Activated CD4-positive, alpha-beta T cell treated with anti-CD3 and anti-CD28 coated beads for 36 hours (primary cell): ENCODE measurements at regions not wholly inside any gene's neighbourhood (a gene's known extent, or its start where the extent isn't known, plus 50 kb on each side); places are given as distances from the start of the nearest gene placed in this dataset.

Experiments
- ATAC-seq: fragments of 200-7000 bp; cut with Tn5 transposase; one replicate; pipeline ENCODE4 v1.10.0; 2021; ENCODE audit warnings: mild to moderate bottlenecking, moderate library complexity
- CTCF ChIA-PET: fragments of 350-600 bp; sonication (Branson Sonifier 250); formaldehyde crosslinking; loops from one replicate; lab custom pipeline; 2021; ENCODE audit warnings: antibody characterized with exemption; lab: Charles Lee
- POLR2A ChIA-PET: fragments of 350-600 bp; sonication (Branson Sonifier 250); formaldehyde crosslinking; loops from one replicate; lab custom pipeline; 2021; ENCODE audit warnings: antibody characterized with exemption, inconsistent platforms; lab: Charles Lee
- DNase-seq: peaks from one replicate; pipeline ENCODE4 v3.0.0-alpha.2; 2020
- H3K27ac Mint-ChIP-seq: one replicate; pipeline ENCODE4 v1.8.0; 2021; ENCODE audit warnings: mixed read lengths
- H3K27me3 Mint-ChIP-seq: one replicate; pipeline ENCODE4 v1.8.0; 2021; ENCODE audit warnings: mixed read lengths
- H3K36me3 Mint-ChIP-seq: one replicate; pipeline ENCODE4 v1.8.0; 2021; ENCODE audit warnings: low read depth, mixed read lengths
- H3K4me1 Mint-ChIP-seq: one replicate; pipeline ENCODE4 v1.8.0; 2021; ENCODE audit warnings: mixed read lengths
- H3K4me3 Mint-ChIP-seq: one replicate; pipeline ENCODE4 v1.8.0; 2021; ENCODE audit warnings: mild to moderate bottlenecking, moderate library complexity, mixed read lengths
- H3K9me3 Mint-ChIP-seq: one replicate; pipeline ENCODE4 v1.8.0; 2021; ENCODE audit warnings: low read depth, mixed read lengths
- intact Hi-C, 2 experiments: fragments of 100-400 bp; cut with DNase I in 1 of 2; cut with micrococcal nuclease in 1 of 2; formaldehyde crosslinking; loops; one replicate each; pipeline versions ENCODE4 v1.14.2 to v1.15.1; 2022 to 2024; cut with DNase I, micrococcal nuclease

DNA sequence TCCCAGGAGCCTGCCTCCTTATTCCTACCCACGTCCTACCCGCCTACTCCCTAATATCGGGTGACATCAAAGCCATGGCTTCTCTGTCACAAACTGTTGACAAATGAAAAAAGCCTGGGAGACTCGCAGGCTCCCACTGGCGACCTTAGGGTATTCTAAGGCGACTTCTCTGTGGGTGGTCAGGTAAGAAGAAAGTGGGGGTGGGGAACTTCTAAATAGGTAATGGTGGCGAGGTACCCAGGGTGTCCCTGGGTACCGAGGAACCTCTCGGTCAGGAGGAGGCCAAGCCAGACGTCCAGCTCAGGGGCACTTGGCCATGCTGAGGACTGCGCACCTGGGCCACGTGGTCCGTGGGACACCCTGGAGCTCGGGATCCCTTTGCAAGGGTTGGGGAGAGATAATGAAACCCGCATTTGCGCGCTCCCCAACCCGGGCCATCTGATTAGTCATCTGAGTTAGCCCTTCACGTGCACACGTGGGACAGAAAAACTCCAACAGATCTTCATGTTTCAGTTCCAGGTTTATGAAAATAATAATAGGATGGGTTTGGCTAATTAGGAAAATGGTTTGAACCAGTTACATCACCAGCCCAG, 78.2 kb downstream of the NR2F2 start:
- POLR2A ChIA-PET: no interaction called here
- no peak for ATAC-seq

GRCh38 chr15:96409215-96410138, 79.0 kb downstream of the NR2F2 start:
- ChIA-PET POLR2A (no interaction called here), CTCF (interaction anchor here (0.7 kb wide), 1 partner anchor 10 kb away, joined by 3 read pairs; no protein-coding TSS in a partner anchor)
- H3K36me3 Mint-ChIP-seq: no peaks in the 10 kb centered on the region
- H3K27ac Mint-ChIP-seq: no peak overlapping the region
- DNase-seq: peak; percentile 8
- no peaks in the 10 kb centered on the region for H3K9me3 Mint-ChIP-seq
- H3K4me1 Mint-ChIP-seq: peaks cover 3% of the 10 kb centered on the region
- peaks cover 65% of the 10 kb centered on the region for H3K27me3 Mint-ChIP-seq
- no peak for ATAC-seq
- H3K4me3 Mint-ChIP-seq: no peak overlapping the region
- intact Hi-C loops: loop anchor here (2.0 to 5.0 kb wide), 3 partner anchors 47 to 71 kb away; no protein-coding TSS in a partner anchor

More for the DNA sequence above, 78.2 kb downstream of the NR2F2 start:
- Mint-ChIP-seq H3K36me3 (no peaks in the 10 kb centered on the region), H3K9me3 (no peaks in the 10 kb centered on the region), H3K4me3 (no peak overlapping the region), H3K27me3 (peaks cover 62% of the 10 kb centered on the region), H3K27ac (no peak overlapping the region), H3K4me1 (peaks cover 3% of the 10 kb centered on the region)
- DNase-seq: no peak
- CTCF ChIA-PET: no interaction called here
- intact Hi-C loops: no loop called here

DNA sequence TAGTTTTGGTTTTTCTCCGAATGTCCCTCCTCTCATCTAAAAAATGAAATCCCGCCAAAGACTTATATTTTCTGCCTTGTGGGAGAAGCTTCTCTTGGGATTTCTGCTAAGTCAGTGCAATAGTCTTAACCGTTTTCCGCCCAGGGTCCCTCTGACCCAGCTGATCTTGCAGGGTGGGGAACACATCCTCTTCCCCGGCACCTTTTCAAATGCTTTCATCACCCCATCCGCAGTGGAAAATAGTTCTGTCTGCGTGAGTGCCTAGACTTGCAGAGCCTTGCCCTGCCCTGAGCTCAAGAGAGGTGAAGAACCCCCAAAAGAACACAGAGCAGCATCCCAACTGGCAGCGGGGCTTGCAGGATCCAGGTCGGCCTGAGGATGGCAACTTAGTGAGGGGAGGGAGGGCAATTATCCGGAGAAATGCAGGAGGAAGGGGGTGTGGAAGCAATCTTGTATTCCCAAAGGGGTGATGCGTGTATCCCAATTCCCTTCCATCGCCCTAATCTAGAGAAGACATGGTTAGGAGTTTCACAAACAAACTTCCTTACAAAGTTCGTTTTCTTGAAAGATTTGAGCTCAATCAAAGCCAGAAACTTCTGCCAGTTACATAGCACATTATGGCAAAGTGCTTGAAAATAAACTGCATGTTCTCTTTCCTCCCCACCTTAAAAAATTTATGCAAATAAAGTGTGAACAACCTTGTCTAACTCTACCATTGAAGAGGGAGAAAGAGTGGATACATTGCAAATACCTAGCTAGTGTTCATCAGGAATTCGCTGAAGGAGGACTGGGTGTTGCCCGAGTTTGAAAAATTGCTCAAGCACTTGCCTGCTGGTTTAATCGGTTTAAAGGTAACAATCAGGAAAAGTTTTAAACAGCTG, 79.9 kb downstream of the NR2F2 start:
- Mint-ChIP-seq H3K36me3 (no peaks in the 10 kb centered on the region), H3K27ac (no peak overlapping the region), H3K27me3 (peaks cover 72% of the 10 kb centered on the region), H3K9me3 (no peaks in the 10 kb centered on the region), H3K4me1 (peaks cover 3% of the 10 kb centered on the region), H3K4me3 (no peak overlapping the region)
- ATAC-seq (no peak), DNase-seq (no peak)
- intact Hi-C loops: loop anchor here (2.0 to 5.0 kb wide), 3 partner anchors 48 to 72 kb away; no protein-coding TSS in a partner anchor
- ChIA-PET CTCF (interaction anchor here (0.6 kb wide), 1 partner anchor 822 kb away, joined by 3 read pairs; no protein-coding TSS in a partner anchor), POLR2A (no interaction called here)

GRCh38 chr15:96411056-96412031, 80.8 kb downstream of the NR2F2 start:
- intact Hi-C loops: loop anchor here (2.0 to 5.0 kb wide), 3 partner anchors 49 to 73 kb away; no protein-coding TSS in a partner anchor
- Mint-ChIP-seq H3K27me3 (peaks cover 70% of the 10 kb centered on the region), H3K27ac (no peak overlapping the region), H3K4me3 (no peak overlapping the region), H3K9me3 (no peaks in the 10 kb centered on the region), H3K4me1 (peaks cover 3% of the 10 kb centered on the region), H3K36me3 (no peaks in the 10 kb centered on the region)
- no peak for DNase-seq
- POLR2A ChIA-PET: no interaction called here
- CTCF ChIA-PET: interaction anchor here (0.6 to 1.3 kb wide), 2 partner anchors 11 to 72 kb away, joined by 3 read pairs; no protein-coding TSS in a partner anchor
- no peak for ATAC-seq

GRCh38 chr15:96412045-96412905, 81.8 kb downstream of the NR2F2 start:
- Mint-ChIP-seq H3K4me1 (peaks cover 3% of the 10 kb centered on the region), H3K36me3 (no peaks in the 10 kb centered on the region), H3K27ac (no peak overlapping the region), H3K27me3 (peaks cover 71% of the 10 kb centered on the region), H3K9me3 (no peaks in the 10 kb centered on the region), H3K4me3 (no peak overlapping the region)
- intact Hi-C loops: loop anchor here in 1 of 2 experiments (5.0 kb wide), 1 partner anchor 55 kb away; no protein-coding TSS in a partner anchor
- no peak for ATAC-seq
- DNase-seq: no peak
- ChIA-PET POLR2A (no interaction called here), CTCF (interaction anchor here (0.5 to 1.3 kb wide), 3 partner anchors 10 to 73 kb away, joined by 3 read pairs; no protein-coding TSS in a partner anchor)

- no peak overlapping the region for H3K27ac Mint-ChIP-seq
- DNase-seq: no peak
- no peak for ATAC-seq
- CTCF ChIA-PET: interaction anchor here (0.5 to 1.3 kb wide), 2 partner anchors 10 to 63 kb away, joined by 3 read pairs; no protein-coding TSS in a partner anchor
- intact Hi-C loops: loop anchor here in 1 of 2 experiments (5.0 kb wide), 1 partner anchor 56 kb away; no protein-coding TSS in a partner anchor
- no peaks in the 10 kb centered on the region for H3K9me3 Mint-ChIP-seq
- no peaks in the 10 kb centered on the region for H3K36me3 Mint-ChIP-seq
- H3K4me3 Mint-ChIP-seq: no peak overlapping the region
- peaks cover 4% of the 10 kb centered on the region for H3K4me1 Mint-ChIP-seq
- POLR2A ChIA-PET: no interaction called here
- H3K27me3 Mint-ChIP-seq: peaks cover 72% of the 10 kb centered on the region
These were observed 82.4 kb downstream of the NR2F2 start for GRCh38 chr15:96412906-96413231.

DNA sequence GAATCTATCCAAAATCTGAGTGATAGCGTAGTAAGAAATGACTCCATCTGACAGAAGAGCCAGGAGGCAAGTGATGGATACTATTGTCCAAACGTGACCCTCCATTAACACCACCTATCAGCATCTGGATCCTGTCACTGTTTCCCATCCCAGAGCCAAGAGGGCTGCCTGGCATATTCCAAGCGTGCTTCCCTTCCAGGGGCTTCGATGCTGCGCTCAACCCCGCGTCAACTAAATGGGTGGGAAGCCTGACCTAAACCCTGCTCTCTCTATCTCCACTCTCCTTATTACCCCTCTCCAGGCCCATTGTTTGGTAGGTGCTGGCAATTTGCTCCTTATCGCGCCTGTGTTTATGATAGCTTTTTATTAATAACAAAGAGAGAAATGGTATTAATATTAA, 83.2 kb downstream of the NR2F2 start:
- CTCF ChIA-PET: no interaction called here
- Mint-ChIP-seq H3K27ac (no peak overlapping the region), H3K27me3 (peaks cover 76% of the 10 kb centered on the region), H3K4me1 (peaks cover 4% of the 10 kb centered on the region), H3K36me3 (no peaks in the 10 kb centered on the region), H3K9me3 (no peaks in the 10 kb centered on the region), H3K4me3 (no peak overlapping the region)
- DNase-seq (no peak), ATAC-seq (no peak)
- intact Hi-C loops: loop anchor here in 1 of 2 experiments (5.0 kb wide), 1 partner anchor 56 kb away; no protein-coding TSS in a partner anchor
- POLR2A ChIA-PET: no interaction called here

GRCh38 chr15:96414875-96415274, 84.4 kb downstream of the NR2F2 start:
- Mint-ChIP-seq H3K27ac (no peak overlapping the region), H3K27me3 (peaks cover 78% of the 10 kb centered on the region), H3K4me3 (no peak overlapping the region), H3K9me3 (no peaks in the 10 kb centered on the region), H3K4me1 (peaks cover 2% of the 10 kb centered on the region), H3K36me3 (no peaks in the 10 kb centered on the region)
- no peak for DNase-seq
- POLR2A ChIA-PET: no interaction called here
- intact Hi-C loops: loop anchor here in 1 of 2 experiments (5.0 kb wide), 1 partner anchor 58 kb away; no protein-coding TSS in a partner anchor
- CTCF ChIA-PET: no interaction called here
- no peak for ATAC-seq

- DNase-seq (no peak), ATAC-seq (no peak)
- POLR2A ChIA-PET: no interaction called here
- intact Hi-C loops: no loop called here
- H3K9me3 Mint-ChIP-seq: no peaks in the 10 kb centered on the region
- peaks cover 73% of the 10 kb centered on the region for H3K27me3 Mint-ChIP-seq
- peaks cover 2% of the 10 kb centered on the region for H3K4me1 Mint-ChIP-seq
- CTCF ChIA-PET: no interaction called here
- H3K36me3 Mint-ChIP-seq: no peaks in the 10 kb centered on the region
- no peak overlapping the region for H3K4me3 Mint-ChIP-seq
- H3K27ac Mint-ChIP-seq: no peak overlapping the region
These were observed 85.2 kb downstream of the NR2F2 start for GRCh38 chr15:96415513-96416217.
